Lung (tissue), 11 donors: ENCODE measurements at regions not wholly inside any gene's neighbourhood (a gene's known extent, or its start where the extent isn't known, plus 50 kb on each side); places are given as distances from the start of the nearest gene placed in this dataset.

Experiments
- ATAC-seq: fragments of 200-7000 bp; cut with Tn5 transposase; one replicate; pipeline ENCODE4 v1.9.1; 2020; ENCODE audit warnings: moderate number of reproducible peaks; ENCODE audit not compliant: insufficient read depth, low FRiP score
- DNase-seq, 3 donors: peaks; one replicate each; pipeline ENCODE4 v3.0.0-alpha.2; 2013 to 2017
- H3K27ac ChIP-seq, 2 donors: one replicate each; pipeline ENCODE4 v1.5.1; 2013; ENCODE audit warnings: mild to moderate bottlenecking in 2 of 2, moderate library complexity in 2 of 2, control low read depth in 1 of 2, inconsistent platforms in 1 of 2, low read depth in 1 of 2, low read length in 1 of 2
- H3K27me3 ChIP-seq, 3 donors: one replicate each; pipeline ENCODE4 v1.5.1; 2013; ENCODE audit warnings: low read length in 2 of 3; ENCODE audit not compliant: control insufficient read depth in 3 of 3, insufficient read depth in 3 of 3
- H3K36me3 ChIP-seq, 4 donors: one replicate each; pipeline ENCODE4 v1.5.1; 2013; ENCODE audit warnings: low read length in 4 of 4, mild to moderate bottlenecking in 1 of 4, moderate library complexity in 1 of 4; ENCODE audit not compliant: control insufficient read depth in 4 of 4, insufficient read depth in 4 of 4
- H3K4me1 ChIP-seq, 5 donors: one replicate each; pipeline ENCODE4 v1.5.1; 2013; ENCODE audit warnings: low read length in 5 of 5, mild to moderate bottlenecking in 2 of 5, moderate library complexity in 1 of 5; ENCODE audit not compliant: control insufficient read depth in 5 of 5, insufficient read depth in 5 of 5
- H3K4me3 ChIP-seq: one replicate; pipeline ENCODE4 v1.5.1; 2013; ENCODE audit warnings: mild to moderate bottlenecking, control low read depth, moderate library complexity
- H3K9ac ChIP-seq, 2 donors: one replicate each; pipeline ENCODE4 v1.5.1; 2013; ENCODE audit warnings: low read length in 2 of 2, control low read depth in 1 of 2; ENCODE audit not compliant: insufficient read depth in 1 of 2
- H3K9me3 ChIP-seq, 4 donors: one replicate each; pipeline ENCODE4 v1.5.1; 2013; ENCODE audit warnings: low read length in 3 of 4, mild to moderate bottlenecking in 1 of 4, moderate library complexity in 1 of 4; ENCODE audit not compliant: control insufficient read depth in 4 of 4, insufficient read depth in 3 of 4
- WGBS, 2 donors: extraction: QIAGEN DNeasy Blood & Tissue Kit; methylation state at CpG; one replicate each; pipeline ENCODE4 v1.1.7; 2013; 5-methylcytosine and 5-hydroxymethylcytosine counted together
- TF ChIP-seq, protein P1 (sequence below): IDR thresholded peaks from 2 replicates; pipeline ENCODE4 v1.5.1; 2012; ENCODE audit warnings: mild to moderate bottlenecking; ENCODE audit errors: control extremely low read depth, extremely low read depth
- donor health status: control.
- donor health status: control.
- donor health status: Bipolar disorder and iron deficiency.
- donor health status: healthy.
- donor health status: DM: yes; HTN: yes; CAD: no.

DNA sequence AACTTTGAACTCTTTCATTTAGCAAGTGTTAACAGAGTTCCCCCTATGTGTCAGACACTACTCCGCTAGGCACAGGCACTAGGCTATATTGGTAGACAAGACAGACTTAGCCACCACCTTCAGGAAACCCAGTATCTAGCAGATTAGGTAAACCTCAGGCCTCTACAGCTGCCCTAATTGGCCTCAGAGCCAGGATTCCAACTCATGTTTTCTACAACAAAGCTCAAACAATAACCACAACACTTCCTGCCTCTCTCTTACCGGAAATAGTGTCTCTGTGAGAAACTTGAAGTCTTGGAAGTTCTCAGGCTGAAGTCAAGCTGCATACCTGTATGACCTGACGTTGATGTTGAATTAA lies 116.6 kb upstream of the SLC44A1 start:
- TF ChIP-seq, protein P1, sequence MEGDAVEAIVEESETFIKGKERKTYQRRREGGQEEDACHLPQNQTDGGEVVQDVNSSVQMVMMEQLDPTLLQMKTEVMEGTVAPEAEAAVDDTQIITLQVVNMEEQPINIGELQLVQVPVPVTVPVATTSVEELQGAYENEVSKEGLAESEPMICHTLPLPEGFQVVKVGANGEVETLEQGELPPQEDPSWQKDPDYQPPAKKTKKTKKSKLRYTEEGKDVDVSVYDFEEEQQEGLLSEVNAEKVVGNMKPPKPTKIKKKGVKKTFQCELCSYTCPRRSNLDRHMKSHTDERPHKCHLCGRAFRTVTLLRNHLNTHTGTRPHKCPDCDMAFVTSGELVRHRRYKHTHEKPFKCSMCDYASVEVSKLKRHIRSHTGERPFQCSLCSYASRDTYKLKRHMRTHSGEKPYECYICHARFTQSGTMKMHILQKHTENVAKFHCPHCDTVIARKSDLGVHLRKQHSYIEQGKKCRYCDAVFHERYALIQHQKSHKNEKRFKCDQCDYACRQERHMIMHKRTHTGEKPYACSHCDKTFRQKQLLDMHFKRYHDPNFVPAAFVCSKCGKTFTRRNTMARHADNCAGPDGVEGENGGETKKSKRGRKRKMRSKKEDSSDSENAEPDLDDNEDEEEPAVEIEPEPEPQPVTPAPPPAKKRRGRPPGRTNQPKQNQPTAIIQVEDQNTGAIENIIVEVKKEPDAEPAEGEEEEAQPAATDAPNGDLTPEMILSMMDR, result no peak

DNA sequence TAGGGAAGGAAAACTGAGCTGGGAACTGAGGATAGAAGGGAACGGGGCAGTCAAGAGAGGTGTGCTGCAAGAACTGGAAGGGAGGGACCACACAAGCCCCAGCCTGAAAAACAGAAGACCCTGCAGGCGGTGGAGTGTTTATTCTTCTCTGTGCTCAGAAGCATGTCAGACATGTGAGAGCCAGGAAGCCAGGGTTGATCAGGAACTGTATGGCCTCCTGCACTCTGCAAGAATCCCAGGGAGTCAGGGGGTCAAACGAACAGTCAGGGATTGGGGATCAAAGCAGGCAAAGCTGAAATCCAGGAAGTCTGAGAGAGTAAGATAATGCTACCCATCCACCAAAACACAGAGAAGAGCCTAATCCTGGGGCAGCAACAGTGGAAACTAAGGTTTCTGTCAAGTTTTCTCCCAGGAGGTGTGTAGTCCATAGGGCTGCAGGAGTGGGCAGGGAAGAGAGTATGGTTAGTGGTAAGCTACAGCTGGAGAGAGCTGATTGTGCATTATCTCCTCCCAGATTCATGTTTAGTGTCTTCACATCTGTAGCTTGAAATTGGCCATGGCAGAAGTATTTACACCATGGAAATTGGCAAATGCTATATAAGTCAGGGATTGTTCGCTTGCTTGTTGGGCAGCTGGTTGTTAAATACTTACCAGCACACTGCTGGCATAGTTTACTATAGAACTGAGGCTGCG lies 115.4 kb upstream of the SLC44A1 start:
- Histone ChIP-seq H3K9me3 (no peaks in the 10 kb centered on the region), H3K4me1 (peaks cover 0 to 6% (median 0%) of the 10 kb centered on the region in 5 donors), H3K27me3 (no peaks in the 10 kb centered on the region), H3K9ac (no peak overlapping the region), H3K4me3 (no peak overlapping the region), H3K36me3 (no peaks in the 10 kb centered on the region), H3K27ac (no peak overlapping the region)
- ATAC-seq (no peak), DNase-seq (no peak)
- TF ChIP-seq, protein P1, result no peak
- 73 to 80% methylated on average over 5 of the region's 5 CpGs for WGBS, 2 donors

More for the DNA sequence above, 116.6 kb upstream of the SLC44A1 start:
- no peaks in the 10 kb centered on the region for H3K36me3 ChIP-seq
- no peaks in the 10 kb centered on the region for H3K27me3 ChIP-seq
- no peak overlapping the region for H3K9ac ChIP-seq
- ATAC-seq, result peak; percentile 51
- peaks cover 0 to 6% (median 0%) of the 10 kb centered on the region in 5 donors for H3K4me1 ChIP-seq
- H3K9me3 ChIP-seq, result no peaks in the 10 kb centered on the region
- H3K4me3 ChIP-seq, result no peak overlapping the region
- WGBS, 2 donors, result 13 to 35% methylated on average over 3 of the region's 3 CpGs
- no peak for DNase-seq
- peak overlapping the region in 1 of 2 donors; percentile 61 for H3K27ac ChIP-seq

DNA sequence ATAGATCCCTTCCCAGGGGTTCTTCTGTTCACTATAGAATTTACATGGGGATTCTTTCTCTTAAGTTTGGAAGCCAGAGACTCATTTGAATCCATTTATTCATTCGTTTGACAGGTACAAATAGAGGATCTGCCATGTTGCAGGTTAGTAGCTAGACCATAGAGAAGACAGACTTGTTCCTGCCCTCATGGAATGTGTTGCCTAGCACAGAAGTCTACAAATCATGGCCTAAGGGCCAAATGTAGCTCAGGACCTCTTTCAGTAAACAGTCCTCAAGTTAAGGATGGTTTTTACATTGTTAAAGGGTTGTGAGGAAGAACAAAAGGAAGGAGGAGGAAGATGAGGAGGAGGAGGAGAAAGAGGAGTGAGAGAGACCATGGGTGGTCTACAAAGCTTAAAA lies 114.7 kb upstream of the SLC44A1 start:
- Histone ChIP-seq H3K4me3 (no peak overlapping the region), H3K9ac (no peak overlapping the region), H3K27ac (no peak overlapping the region), H3K27me3 (no peaks in the 10 kb centered on the region), H3K4me1 (peaks cover 0 to 6% (median 0%) of the 10 kb centered on the region in 5 donors), H3K36me3 (no peaks in the 10 kb centered on the region), H3K9me3 (no peaks in the 10 kb centered on the region)
- ATAC-seq (no peak), DNase-seq (no peak)
- TF ChIP-seq, protein P1, result no peak
- 95 to 97% methylated on average over 1 of the region's 1 CpG for WGBS, 2 donors

DNA sequence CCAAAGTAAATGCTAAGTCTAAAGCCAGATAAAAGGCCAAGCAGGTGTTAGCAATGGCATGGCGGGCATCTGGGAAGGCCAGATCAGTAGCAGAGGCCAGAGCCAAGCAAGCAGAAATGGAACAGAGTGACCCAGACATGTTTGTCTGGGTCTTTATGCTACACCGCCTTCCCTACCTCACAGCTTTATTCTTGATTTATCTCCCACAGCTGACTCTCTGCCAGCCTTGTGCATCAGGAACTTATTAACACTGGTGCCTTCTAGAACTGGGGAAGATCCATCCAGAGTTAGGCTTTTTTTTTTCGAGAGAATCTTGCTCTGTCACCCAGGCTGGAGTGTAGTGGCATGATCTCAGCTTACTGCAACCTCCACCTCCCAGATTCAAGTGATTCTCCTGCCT lies 112.5 kb upstream of the SLC44A1 start:
- 90 to 97% methylated on average over 3 of the region's 3 CpGs for WGBS, 2 donors
- no peak overlapping the region for H3K27ac ChIP-seq

More for the DNA sequence above, 112.5 kb upstream of the SLC44A1 start:
- no peak for ATAC-seq
- H3K4me3 ChIP-seq, result no peak overlapping the region
- H3K27me3 ChIP-seq, result no peaks in the 10 kb centered on the region
- H3K4me1 ChIP-seq, result peaks cover 0 to 6% (median 0%) of the 10 kb centered on the region in 5 donors
- H3K9me3 ChIP-seq, result no peaks in the 10 kb centered on the region
- H3K36me3 ChIP-seq, result no peaks in the 10 kb centered on the region
- TF ChIP-seq, protein P1, result no peak
- no peak for DNase-seq
- no peak overlapping the region for H3K9ac ChIP-seq
